ENCODE measurements at regions not wholly inside any gene's neighbourhood (a gene's known extent, or its start where the extent isn't known, plus 50 kb on each side); places are given as distances from the start of the nearest gene placed in this dataset.
"Not testable (repeated sequence)": the region's sequence is repeated elsewhere in the genome, so short reads cannot be mapped to it uniquely, and the experiment has no call there.

GRCh38 chr12:25876383-25877045 is 82.0 kb upstream of the RASSF8 start:
- no peak for DNase-seq (ENCODE audit: low spot score)

DNA sequence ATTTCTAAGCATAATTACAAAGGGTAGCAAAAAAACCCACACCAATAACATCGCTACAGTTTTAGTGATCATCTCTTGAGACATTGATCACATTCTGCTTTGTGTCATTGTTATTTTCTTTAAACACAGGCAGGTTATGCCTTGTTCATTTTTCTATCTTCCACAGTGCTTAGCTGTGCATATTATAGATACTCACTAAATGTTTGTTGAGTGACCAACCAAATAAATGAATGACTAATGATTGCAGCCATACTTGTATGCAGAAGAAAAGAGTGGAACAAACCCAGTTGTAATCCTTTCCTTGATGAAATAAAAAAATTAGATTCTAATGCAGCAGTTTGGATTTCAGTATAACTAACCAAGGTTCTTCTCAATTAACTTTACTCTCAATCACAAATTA is 81.0 kb upstream of the RASSF8 start:
- no peak for DNase-seq (ENCODE audit: low spot score)

GRCh38 chr12:25882266-25882665 is 76.2 kb upstream of the RASSF8 start:
- no peak for DNase-seq (ENCODE audit: low spot score)

GRCh38 chr12:25883026-25883916 is 75.2 kb upstream of the RASSF8 start:
- DNase-seq (ENCODE audit: low spot score) = no peak

GRCh38 chr12:25884024-25884919 is 74.2 kb upstream of the RASSF8 start:
- DNase-seq (ENCODE audit: low spot score) = no peak

- DNase-seq (ENCODE audit: low spot score) = no peak
These were observed 73.6 kb upstream of the RASSF8 start for GRCh38 chr12:25884920-25885234.

GRCh38 chr12:25886396-25886795 is 72.1 kb upstream of the RASSF8 start:
- DNase-seq (ENCODE audit: low spot score) = no peak

GRCh38 chr12:25887367-25887766 is 71.1 kb upstream of the RASSF8 start:
- no peak for DNase-seq (ENCODE audit: low spot score)

DNA sequence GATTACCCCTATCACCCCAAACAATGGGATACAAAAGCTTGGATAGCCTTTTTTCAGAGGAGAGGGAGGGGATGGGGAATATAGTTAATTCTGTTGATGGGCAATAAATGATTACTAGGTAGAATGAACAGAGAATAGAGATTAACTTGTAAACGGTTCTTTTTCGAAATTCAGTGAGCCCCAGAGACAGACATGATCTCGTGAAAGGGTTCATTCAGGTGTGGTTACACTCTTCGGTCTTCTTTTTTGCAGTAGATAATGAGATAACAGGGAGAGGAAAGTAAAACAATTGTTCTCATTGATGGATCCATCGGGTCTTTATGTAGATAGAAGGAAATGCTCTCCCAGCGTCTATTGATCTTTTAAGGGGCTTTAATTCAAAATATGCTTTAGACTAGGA is 69.3 kb upstream of the RASSF8 start:
- DNase-seq (ENCODE audit: low spot score) = no peak

DNA sequence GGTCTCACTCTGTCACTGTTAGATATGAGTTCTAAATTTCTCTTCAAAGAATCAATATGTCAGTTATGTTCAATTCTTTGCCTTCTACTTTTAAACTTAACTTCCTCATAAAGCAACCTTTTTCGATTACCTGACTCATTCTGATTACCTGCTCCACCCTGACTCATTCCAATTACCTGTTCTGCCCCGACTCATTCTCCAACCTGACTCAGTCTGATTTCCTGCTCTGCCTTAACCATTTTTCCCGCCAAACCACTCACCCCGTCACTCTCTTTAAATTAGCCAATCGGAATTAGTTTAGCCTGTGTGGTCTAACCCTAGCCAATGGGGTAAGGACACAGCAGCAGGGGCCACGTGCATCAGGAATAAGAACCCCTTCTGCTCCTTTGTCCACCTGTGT is 67.4 kb upstream of the RASSF8 start:
- DNase-seq (ENCODE audit: low spot score) = not testable (repeated sequence)

DNA sequence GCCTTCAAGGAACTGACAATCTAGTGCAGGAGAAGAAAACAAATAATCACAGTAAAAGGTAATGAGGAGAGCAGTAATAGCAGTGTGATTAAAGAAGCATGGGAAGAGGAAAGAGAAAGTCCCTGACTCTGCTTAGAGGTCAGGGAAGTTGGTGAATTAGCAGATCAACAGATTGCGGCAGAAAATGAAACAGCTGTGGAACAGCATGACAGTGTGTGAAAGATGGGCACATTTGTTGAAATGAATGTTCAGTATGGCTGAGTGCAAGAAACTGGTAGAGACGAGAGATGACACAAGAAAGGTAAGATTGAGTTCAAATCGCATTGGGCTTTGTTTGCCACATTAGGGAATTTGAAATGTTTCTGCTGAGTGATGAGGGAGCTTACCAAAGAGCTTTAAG is 63.7 kb upstream of the RASSF8 start:
- DNase-seq (ENCODE audit: low spot score) = no peak

GRCh38 chr12:25896981-25897380 is 61.5 kb upstream of the RASSF8 start:
- DNase-seq (ENCODE audit: low spot score) = no peak

DNA sequence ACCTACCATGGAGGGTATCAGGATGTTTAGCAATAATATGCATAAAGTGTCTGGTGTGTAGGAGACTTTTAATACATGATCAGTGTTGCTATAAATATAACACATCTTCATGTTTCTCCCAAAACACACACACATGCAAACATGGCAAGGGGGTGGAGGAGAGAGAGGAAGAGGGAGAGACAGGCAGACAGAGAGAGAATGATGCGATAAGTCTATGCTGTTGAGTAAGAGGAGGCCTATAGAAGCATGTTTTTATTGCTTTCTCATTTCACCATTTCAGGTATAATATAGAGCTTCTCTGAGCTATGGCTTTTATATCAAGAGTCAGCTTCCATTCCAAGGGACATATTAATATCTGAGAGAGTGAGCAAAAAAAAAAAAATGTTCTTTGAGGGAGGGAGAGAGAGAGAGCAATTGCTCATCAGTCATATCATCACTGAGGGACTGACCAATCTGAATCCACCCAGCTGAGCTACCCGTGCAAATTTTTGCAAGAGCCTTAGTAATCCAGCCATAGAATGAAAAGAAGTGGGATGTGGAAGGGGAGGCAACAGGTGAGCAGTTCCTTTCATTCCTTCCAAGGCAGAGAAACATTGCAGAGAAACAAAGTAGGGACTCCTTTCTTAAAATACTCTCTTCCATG is 54.8 kb upstream of the RASSF8 start:
- DNase-seq (ENCODE audit: low spot score) = no peak

DNA sequence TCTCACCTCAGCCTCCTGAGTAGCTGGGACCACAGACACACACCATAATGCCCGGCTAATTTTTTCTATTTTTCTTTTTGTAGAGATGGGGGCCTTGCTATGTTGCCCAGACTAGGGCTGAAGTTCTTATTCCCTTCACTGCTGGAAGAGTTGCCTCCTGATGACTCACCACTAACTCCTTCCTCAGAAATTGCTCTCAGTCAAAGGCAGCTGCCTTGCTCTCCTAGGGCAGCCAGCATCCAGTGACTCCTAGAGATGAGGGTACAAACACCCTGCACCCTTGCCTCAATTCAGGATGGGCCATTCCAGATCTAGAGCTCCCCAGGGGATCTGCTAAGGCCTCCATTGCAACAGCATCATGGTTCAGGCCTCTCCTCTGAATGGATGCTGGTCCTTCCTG is 54.0 kb upstream of the RASSF8 start:
- peak; percentile 68 for DNase-seq (ENCODE audit: low spot score)

DNA sequence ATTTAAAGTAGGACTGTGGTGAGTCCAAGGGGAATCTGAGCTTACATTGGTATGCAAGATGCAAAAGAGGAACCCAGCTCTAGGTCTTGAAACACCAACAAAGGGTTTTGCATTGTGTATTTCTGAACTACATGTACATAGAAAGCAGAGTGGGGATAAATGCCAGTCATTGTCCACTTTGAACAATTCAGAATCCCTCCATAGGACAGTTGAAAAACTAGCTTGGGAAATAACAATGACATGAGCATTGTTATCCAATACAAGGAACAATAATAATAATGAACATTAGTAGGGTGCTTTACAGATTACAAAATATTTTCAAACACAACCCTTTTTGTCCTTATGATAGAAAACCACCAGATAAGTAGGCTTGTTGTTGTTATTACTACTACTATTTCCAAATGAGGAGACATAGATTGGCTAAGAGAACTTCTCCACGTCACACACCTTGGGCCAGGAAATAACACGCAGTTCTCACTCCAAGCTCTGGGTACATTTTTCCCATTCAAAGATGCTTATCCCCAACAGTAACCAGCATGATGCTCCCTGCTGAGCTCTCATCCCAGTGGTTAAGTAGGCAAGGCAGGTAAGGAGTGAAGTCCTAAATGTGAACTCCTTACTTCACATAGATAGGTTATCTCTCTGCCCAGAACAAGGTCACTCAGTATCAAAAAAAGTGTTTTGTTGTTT is 51.7 kb upstream of the RASSF8 start:
- DNase-seq (ENCODE audit: low spot score) = no peak
